HG03432 (cell line): ENCODE measurements at regions not wholly inside any gene's neighbourhood (a gene's known extent, or its start where the extent isn't known, plus 50 kb on each side); places are given as distances from the start of the nearest gene placed in this dataset.

Experiments used
- ATAC-seq: cut with Tn5 transposase; IDR thresholded peaks from one replicate; pipeline ENCODE4 v1.9.1; 2021; ENCODE audit warnings: mild to moderate bottlenecking, moderate library complexity; ENCODE audit not compliant: unreplicated experiment

DNA sequence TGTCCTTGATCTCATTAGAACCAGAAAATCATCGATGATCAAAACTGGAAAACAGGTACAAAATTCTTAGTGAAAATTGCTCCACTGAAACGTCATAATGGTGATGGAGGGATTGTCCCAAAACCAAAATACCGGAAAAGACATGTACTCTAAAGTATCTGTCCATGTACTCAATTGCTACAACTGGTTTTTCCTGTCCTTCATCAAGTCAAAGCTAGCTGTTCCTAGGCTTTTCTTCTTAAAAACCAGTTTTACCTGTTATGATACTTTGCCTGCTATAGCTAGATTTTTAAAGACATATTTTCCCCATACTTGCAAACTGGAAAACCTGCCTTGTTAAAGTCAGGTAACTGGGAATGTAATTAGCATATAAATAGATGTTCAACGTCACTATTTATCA lies 50.5 kb upstream of the LRRC1 start:
- no peak for ATAC-seq

DNA sequence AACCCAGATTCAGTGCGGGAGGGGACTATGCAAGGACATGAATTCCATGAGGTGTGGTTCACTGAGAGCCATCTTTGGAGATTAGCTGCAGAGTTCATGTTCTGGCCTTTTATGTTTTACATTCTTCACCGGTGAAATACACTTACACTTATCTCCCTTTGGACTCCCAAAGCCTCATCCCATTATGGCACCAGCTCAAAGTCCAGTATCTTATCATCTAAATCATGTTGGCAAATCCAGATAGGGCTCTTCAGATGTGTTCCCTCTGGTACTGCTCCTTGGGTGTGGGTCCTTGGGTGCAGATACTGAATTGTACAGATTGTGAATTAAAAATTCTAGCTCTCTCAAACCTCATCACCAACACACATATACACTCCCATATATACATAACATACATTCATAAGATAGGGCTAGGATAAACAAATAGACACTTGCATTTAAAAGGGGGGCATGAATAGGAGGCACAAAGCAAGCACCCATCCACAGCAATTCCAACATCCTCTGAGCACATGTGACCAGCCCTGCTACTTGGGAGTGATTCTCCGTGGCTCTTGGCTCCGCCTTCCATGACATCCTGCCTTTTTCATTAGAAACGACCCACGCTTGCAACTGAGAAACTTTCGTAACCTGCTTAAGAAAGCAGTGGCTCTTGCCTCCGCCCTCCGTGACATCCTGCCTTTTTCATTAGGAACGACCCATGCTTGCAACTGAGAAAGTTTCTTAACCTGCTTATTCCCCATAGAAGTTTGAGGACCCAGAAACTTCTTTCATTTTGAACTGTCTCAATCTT lies 53.6 kb upstream of the LRRC1 start:
- ATAC-seq, result no peak

GRCh38 chr6:53737746-53738145 lies 57.1 kb upstream of the LRRC1 start:
- no peak for ATAC-seq

- ATAC-seq, result peak; percentile 47
Measured at GRCh38 chr6:53735896-53736295, 58.9 kb upstream of the LRRC1 start.

DNA sequence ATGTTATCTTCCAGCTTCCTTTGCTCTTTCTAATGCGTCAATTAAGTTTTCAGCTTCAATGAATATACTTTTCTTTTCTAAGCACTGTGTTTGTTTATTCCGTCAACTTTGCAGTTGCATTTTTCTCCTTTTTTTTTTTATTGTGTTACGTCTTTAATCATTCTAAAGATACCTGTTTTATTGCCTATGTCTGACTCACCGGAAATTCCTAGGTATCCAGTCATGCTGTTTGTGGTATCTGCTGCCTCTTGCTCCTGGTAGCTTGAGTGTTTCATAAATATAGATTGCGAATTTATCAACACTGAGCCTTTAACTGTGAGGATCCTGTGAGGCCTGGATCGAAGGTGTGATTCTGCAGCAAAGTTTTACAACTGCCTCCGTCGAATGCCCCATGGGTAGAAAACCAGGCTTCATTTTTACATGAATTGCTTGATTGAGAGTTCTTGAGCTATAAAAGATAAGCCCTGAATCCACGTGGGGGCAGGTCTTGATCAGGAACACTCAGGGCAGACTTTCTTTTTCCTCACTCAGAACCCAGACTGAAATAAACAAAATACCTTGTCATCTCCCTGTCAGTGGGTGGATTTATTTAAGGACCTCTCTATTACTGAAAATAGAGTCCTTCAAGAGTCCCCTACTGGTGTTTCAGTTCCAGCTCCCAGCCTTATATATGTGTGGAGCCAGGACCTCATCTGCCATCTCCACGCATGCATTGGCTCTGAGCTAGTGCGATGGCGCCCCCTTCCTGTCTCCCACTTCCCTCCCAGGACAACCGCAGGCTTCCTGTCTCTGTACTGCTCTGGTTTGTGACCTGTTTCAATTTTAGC lies 60.1 kb upstream of the LRRC1 start:
- peak; percentile 50 for ATAC-seq

- ATAC-seq, result no peak
Measured at GRCh38 chr6:53731866-53732636, 62.8 kb upstream of the LRRC1 start.

DNA sequence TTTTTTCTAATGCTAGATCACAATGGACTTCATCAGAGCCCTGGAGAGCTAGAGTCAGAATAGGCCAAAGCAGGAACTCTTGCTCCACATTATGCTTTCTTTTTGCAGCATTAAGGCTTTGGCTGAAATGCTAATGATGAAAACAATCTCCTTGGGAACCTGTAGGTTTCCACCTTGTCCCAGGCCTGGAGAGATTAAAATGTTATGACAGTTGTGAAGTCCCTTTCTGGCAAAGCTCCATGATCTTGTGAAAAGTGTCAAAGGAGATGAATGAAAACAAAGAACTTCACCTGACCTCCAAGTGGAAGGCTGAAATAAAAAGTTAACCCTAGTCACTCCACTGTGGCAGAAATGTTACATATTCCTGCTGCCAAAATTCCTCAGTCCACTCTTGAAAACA lies 64.0 kb upstream of the LRRC1 start:
- no peak for ATAC-seq

GRCh38 chr6:53728570-53729194 lies 63.1 kb upstream of the KLHL31 start:
- peak; percentile 48 for ATAC-seq

- ATAC-seq, result no peak
Measured at GRCh38 chr6:53727748-53728147, 62.2 kb upstream of the KLHL31 start.

- ATAC-seq, result peak; percentile 95
Measured at GRCh38 chr6:53725791-53726575, 60.4 kb upstream of the KLHL31 start.

GRCh38 chr6:53724501-53724900 lies 58.9 kb upstream of the KLHL31 start:
- no peak for ATAC-seq

DNA sequence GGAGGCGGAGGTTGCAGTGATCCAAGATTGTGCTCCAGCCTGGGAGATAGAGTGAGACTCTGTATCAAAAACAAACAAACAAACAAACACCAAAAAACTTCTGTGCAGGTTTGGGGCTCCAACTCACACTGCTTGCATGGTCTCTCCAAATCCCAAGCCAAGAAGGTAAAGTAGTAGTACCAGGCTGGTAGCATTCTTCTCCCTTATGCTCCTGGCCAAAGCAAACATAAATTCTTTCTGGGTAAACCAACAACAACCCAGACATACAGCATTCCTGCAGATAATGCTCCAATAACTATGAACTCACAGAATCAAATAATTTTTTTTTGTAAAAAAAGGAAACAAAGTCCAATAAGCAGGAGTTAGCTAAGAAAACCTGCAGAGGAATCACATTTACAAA lies 57.8 kb upstream of the KLHL31 start:
- no peak for ATAC-seq

DNA sequence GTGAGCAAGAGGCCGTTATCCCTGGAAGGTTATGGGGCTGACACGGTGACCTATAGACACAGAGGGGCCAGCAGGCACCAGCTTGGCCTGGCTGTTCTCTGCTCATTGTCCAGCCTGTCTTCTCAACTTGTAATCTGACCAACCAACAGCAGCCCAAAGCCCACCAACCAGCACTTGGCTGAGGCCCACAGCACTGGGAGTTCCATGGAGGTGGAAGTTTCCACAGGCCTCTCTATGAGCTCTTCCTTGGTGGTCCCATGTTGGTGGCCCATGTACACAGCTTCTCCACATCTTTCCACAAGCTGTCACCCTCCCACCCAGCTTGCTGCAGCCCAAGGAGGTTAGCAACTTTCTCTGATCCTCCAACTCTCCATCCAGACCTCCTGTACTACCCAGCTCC lies 56.2 kb upstream of the KLHL31 start:
- no peak for ATAC-seq

DNA sequence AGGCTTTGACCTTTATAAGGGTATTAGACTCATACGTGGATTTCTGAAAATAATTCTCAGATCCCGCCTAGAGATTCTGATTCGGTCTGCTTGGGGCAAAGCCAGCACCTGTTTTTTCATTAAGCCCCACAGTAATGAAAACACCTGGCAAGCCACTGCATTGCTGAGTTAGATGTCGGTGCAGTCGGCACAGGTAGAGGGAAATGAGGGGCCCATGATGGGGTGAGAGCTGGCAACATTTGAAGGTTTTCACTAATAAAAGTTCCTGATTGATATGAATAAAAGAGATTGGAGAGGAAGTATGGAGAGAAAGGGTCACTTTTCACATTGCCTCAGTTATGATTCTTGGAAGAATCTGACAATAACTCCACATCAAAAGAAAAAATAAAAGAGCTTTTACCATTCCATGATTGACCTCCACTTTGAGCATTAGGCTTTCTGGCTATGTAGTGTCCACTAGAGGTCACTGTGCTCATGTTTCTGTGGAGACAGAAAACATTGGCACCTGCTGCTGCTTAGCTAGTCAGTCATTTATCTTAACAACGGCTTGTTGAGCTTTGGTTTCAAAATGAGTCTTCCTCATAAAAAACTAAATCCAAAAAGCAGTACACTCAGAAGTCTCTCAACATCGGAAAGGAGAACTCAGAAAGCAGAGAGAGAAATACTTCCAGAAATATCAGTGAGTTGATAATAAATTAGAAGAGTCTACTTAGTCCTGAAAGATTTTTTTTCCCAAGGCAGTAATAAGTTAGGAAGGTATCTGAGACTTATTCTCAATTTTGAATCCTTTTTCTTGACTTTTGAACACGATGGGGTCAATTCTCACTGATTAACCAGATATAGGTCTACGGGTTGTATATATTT lies 53.3 kb upstream of the KLHL31 start:
- ATAC-seq, result peak; percentile 97

DNA sequence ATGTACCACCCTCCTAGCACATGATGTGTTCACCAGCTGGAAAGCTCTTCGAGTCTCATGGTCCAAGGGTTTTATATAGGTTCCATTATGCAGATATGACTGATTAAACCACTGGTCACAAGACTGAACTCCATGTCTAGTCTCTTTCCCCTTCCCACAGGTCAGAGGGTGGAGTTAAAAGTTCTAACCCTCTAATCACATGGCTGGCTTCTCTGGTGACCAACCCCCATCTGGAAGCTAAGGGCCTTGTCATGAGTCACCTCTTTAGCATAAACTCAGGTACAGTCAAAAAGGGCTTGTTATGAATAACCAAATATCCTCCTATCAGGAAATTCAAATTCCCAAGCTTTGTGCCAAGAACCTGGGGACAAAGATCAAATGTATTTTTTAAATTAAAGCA lies 52.0 kb upstream of the KLHL31 start:
- ATAC-seq, result no peak

- no peak for ATAC-seq
Measured at GRCh38 chr6:53715434-53715833, 49.9 kb upstream of the KLHL31 start.
